Aorta (tissue), 5 donors: ENCODE measurements at regions not wholly inside any gene's neighbourhood (a gene's known extent, or its start where the extent isn't known, plus 50 kb on each side); places are given as distances from the start of the nearest gene placed in this dataset.

Source experiments
- ATAC-seq: fragments of 200-7000 bp; cut with Tn5 transposase; one replicate; pipeline ENCODE4 v1.9.1; 2022; ENCODE audit warnings: moderate library complexity; ENCODE audit not compliant: low FRiP score
- DNase-seq, 2 donors: peaks; one replicate each; pipeline ENCODE4 v3.0.0-alpha.2; 2020
- H3K27ac ChIP-seq, 2 donors: one replicate each; pipeline ENCODE4 v1.5.1; 2013; ENCODE audit warnings: low read length in 2 of 2, mild to moderate bottlenecking in 2 of 2, moderate library complexity in 2 of 2, control low read depth in 1 of 2, inconsistent platforms in 1 of 2, low read depth in 1 of 2
- H3K27me3 ChIP-seq, 2 donors: one replicate each; pipeline ENCODE4 v1.6.1; 2013; ENCODE audit warnings: control low read depth in 1 of 2, low read length in 1 of 2, mild to moderate bottlenecking in 1 of 2, moderate library complexity in 1 of 2; ENCODE audit not compliant: insufficient read depth in 2 of 2, control insufficient read depth in 1 of 2
- H3K36me3 ChIP-seq, 2 donors: one replicate each; pipeline ENCODE4 v1.6.1; 2013; ENCODE audit warnings: control low read depth in 1 of 2, low read length in 1 of 2, mild to moderate bottlenecking in 1 of 2; ENCODE audit not compliant: insufficient read depth in 2 of 2, control insufficient read depth in 1 of 2
- H3K4me1 ChIP-seq, 2 donors: one replicate each; pipeline ENCODE4 v1.6.1; 2013; ENCODE audit warnings: low read length in 2 of 2, control low read depth in 1 of 2, mild to moderate bottlenecking in 1 of 2, moderate library complexity in 1 of 2; ENCODE audit not compliant: insufficient read depth in 2 of 2, control insufficient read depth in 1 of 2
- H3K4me3 ChIP-seq, 2 donors: one replicate each; pipeline ENCODE4 v1.5.1; 2013; ENCODE audit warnings: low read length in 2 of 2, control low read depth in 1 of 2, mild to moderate bottlenecking in 1 of 2
- H3K9me3 ChIP-seq: one replicate; pipeline ENCODE4 v1.6.1; 2013; ENCODE audit warnings: mild to moderate bottlenecking, low read length; ENCODE audit not compliant: control insufficient read depth
- WGBS, 2 donors: extraction: QIAGEN DNeasy Blood & Tissue Kit; methylation state at CpG; one replicate each; pipeline ENCODE4 v1.1.7; 2013; 5-methylcytosine and 5-hydroxymethylcytosine counted together
- intact Hi-C, 2 donors: fragments of 100-400 bp; cut with DNase I; formaldehyde crosslinking; loops; one replicate each; pipeline versions ENCODE4 v1.14.2 to v1.15.0; 2022
- donor health status: healthy with polysubstance abuse.
- donor health status: Bipolar disorder and iron deficiency.
- donor health status: DM: no; HTN: no; CAD: no.
- donor health status: DM: no; HTN: no; CAD: no.
- donor health status: DM: yes; HTN: yes; CAD: no.

DNA sequence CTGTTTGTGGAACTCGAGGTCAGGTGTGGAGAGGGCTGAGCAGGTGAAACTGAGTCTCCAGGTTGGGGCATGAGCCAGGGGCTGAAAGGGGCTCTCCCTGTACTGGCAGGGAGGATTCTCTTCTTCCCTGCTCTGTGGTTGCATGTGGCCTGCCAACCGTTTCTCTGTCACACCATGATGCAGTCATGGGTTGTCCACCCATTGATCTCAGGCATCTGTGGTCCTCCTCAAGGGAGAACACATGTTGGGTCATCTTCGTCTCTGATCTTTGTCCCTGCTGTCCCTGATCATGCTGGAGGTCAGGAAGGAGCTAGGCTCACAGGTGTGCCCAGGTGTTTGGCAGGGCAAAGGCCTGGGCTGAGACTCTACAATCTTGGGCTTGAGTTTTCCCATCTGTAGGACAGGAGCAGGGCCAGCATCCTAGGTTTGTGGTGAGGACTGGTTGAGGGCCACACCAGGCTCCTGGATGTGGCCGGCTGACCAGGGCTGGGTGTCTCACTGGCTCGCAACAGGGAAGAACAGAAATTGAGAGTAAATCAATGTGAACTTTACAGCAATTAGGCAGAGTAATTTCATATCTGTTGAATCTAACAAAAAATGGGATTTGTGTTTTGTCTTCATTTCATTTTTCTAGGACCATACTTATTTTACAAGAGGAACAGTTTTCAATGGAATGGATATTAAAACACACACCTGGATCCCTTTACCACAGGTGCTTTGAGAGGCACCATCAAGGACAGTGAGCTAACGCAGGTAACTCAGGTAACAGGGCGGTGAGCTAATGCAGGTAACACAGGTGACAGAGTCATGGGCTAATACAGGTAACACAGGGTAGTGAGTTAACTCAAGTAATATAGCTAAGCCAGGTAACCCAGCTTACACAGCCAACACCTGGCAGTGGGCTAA, 58.5 kb upstream of the IGFBP3 start:
- no peak for DNase-seq
- Histone ChIP-seq H3K4me3 (no peak overlapping the region), H3K4me1 (peaks cover 2 to 14% of the 10 kb centered on the region in 2 donors), H3K36me3 (no peaks in the 10 kb centered on the region), H3K27ac (peak overlapping the region; percentile 92 to 99), H3K27me3 (no peaks in the 10 kb centered on the region), H3K9me3 (no peaks in the 10 kb centered on the region)
- intact Hi-C loops: loop anchor here (5.0 to 10.0 kb wide), 3 partner anchors 168 to 775 kb away; no protein-coding TSS in a partner anchor
- no peak for ATAC-seq
- 90 to 98% methylated on average over 7 of the region's 7 CpGs for WGBS, 2 donors

GRCh38 chr7:45978731-45979211, 57.7 kb upstream of the IGFBP3 start:
- no peak for ATAC-seq
- peak overlapping the region; percentile 92 to 99 for H3K27ac ChIP-seq
- no peaks in the 10 kb centered on the region for H3K27me3 ChIP-seq
- H3K4me3 ChIP-seq: no peak overlapping the region
- no peaks in the 10 kb centered on the region for H3K9me3 ChIP-seq
- H3K36me3 ChIP-seq: no peaks in the 10 kb centered on the region
- WGBS, 2 donors: 4 to 10% methylated on average over 2 of the region's 2 CpGs
- peaks cover 2 to 14% of the 10 kb centered on the region in 2 donors for H3K4me1 ChIP-seq
- no peak for DNase-seq
- intact Hi-C loops: loop anchor here (1.0 to 10.0 kb wide), 4 partner anchors 55 to 776 kb away; no protein-coding TSS in a partner anchor

DNA sequence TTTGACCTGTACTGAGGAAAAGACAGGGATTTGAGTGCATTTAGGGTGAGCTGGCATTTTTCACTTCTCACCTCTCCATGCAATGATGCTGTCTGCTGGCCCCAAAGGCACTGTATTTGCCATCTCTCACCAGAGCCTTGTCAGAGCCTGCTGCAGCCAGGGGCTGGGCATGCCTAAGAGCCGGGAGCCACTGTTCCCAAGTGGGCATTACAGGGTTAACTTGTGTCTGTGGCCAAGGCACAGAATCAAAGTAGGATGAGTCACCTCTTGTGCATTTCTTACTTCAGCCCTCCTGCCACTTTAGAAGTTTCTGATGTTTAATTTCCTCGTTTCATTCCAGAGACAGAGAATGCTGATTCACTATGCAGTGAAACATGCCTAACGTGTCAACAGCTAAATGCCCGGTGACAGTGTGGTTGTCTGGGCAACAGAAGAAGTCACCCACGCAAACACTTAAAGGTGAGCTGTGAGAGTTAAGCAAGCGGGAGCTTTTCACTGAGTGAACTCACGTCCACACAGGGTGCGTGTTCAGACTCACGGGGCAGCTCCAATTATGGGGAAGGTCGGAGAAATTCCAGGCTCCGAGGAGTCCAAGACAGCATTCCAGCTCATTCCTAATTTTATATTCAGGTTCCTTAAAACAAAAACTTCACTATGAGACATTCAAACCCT, 57.1 kb upstream of the IGFBP3 start:
- no peaks in the 10 kb centered on the region for H3K27me3 ChIP-seq
- ATAC-seq (peak; percentile 51), DNase-seq (peak in 1 of 2 donors; percentile 72)
- WGBS, 2 donors: 0 to 2% methylated on average over 11 of the region's 11 CpGs
- H3K27ac ChIP-seq: peak overlapping the region; percentile 85 to 92
- H3K4me1 ChIP-seq: peaks cover 2 to 9% of the 10 kb centered on the region in 2 donors
- no peaks in the 10 kb centered on the region for H3K36me3 ChIP-seq
- H3K4me3 ChIP-seq: no peak overlapping the region
- intact Hi-C loops: loop anchor here (1.0 to 10.0 kb wide), 4 partner anchors 55 to 777 kb away; no protein-coding TSS in a partner anchor
- no peaks in the 10 kb centered on the region for H3K9me3 ChIP-seq

- no peaks in the 10 kb centered on the region for H3K9me3 ChIP-seq
- DNase-seq (no peak), ATAC-seq (no peak)
- no peaks in the 10 kb centered on the region for H3K27me3 ChIP-seq
- intact Hi-C loops: loop anchor here (5.0 to 10.0 kb wide), 3 partner anchors 170 to 777 kb away; no protein-coding TSS in a partner anchor
- H3K4me3 ChIP-seq: no peak overlapping the region
- H3K27ac ChIP-seq: peak overlapping the region in 1 of 2 donors; percentile 69
- 87 to 88% methylated on average over 4 of the region's 4 CpGs for WGBS, 2 donors
- H3K4me1 ChIP-seq: peaks cover 2 to 9% of the 10 kb centered on the region in 2 donors
- no peaks in the 10 kb centered on the region for H3K36me3 ChIP-seq
Observed at GRCh38 chr7:45977256-45977780, 56.2 kb upstream of the IGFBP3 start.

DNA sequence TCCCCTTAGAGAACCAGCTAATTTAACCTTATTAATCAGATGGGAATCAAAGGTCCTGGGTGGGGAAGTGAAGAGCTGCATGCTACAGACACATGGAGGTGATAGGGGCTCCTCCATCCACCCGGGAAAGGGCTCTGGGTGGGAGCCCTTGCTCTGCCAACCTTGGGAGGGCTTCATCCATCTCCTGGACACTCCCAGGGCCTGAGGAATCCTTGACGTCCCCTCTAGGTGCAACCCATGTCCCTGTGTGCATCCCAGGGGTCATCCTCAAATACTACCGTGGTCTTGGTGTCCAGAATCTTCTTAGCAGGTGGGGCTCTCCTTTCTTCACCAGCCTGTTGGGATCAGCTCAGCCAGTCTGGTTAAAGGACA, 55.4 kb upstream of the IGFBP3 start:
- DNase-seq (no peak), ATAC-seq (no peak)
- Histone ChIP-seq H3K36me3 (no peaks in the 10 kb centered on the region), H3K4me1 (peaks cover 2 to 9% of the 10 kb centered on the region in 2 donors), H3K4me3 (no peak overlapping the region), H3K9me3 (no peaks in the 10 kb centered on the region), H3K27me3 (no peaks in the 10 kb centered on the region), H3K27ac (no peak overlapping the region)
- intact Hi-C loops: loop anchor here (5.0 to 10.0 kb wide), 3 partner anchors 171 to 778 kb away; no protein-coding TSS in a partner anchor
- WGBS, 2 donors: 95 to 98% methylated on average over 3 of the region's 3 CpGs

DNA sequence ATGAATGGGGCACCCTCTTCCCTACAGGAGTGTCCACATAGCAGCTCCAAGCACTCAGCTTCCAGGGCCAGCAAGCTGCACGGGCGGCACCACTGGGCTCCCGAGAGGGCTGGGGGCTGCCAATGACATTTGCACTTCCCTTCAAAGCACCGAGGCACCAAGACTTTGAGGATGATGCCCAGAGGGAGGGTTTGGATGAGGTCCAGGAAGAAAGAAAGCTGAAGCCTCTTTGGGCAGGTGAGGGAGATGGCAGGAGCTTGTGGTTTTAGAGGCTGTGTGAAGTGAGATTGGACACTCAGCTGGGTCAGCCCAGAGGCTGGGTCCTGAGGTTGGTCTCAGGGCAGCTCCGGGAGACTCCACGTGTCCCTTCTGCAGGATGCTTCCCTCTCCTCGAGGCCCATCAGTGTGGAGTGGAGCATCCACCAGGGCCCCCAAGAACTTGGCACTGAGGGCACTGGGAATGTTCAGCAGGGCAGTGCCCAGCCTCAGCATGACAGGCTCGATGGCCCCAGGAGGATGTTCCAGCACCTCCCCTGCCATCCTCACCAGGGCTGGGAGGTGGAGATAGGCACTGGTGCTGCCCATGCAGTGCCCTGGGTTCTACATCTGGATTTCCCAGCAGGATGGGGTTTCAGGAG, 54.9 kb upstream of the IGFBP3 start:
- H3K4me1 ChIP-seq: peaks cover 2 to 9% of the 10 kb centered on the region in 2 donors
- no peaks in the 10 kb centered on the region for H3K27me3 ChIP-seq
- ATAC-seq: no peak
- no peaks in the 10 kb centered on the region for H3K9me3 ChIP-seq
- intact Hi-C loops: loop anchor here (5.0 to 10.0 kb wide), 3 partner anchors 171 to 779 kb away; no protein-coding TSS in a partner anchor
- DNase-seq: no peak
- H3K36me3 ChIP-seq: no peaks in the 10 kb centered on the region
- H3K27ac ChIP-seq: no peak overlapping the region
- 94 to 96% methylated on average over 8 of the region's 8 CpGs for WGBS, 2 donors
- H3K4me3 ChIP-seq: no peak overlapping the region

- intact Hi-C loops: loop anchor here (5.0 to 10.0 kb wide), 3 partner anchors 172 to 779 kb away; no protein-coding TSS in a partner anchor
- WGBS, 2 donors: 69 to 86% methylated on average over 1 of the region's 1 CpG
Observed at GRCh38 chr7:45975367-45975766, 54.3 kb upstream of the IGFBP3 start.

More at GRCh38 chr7:45975367-45975766, 54.3 kb upstream of the IGFBP3 start:
- Histone ChIP-seq H3K4me3 (no peak overlapping the region), H3K27ac (no peak overlapping the region), H3K9me3 (no peaks in the 10 kb centered on the region), H3K36me3 (no peaks in the 10 kb centered on the region), H3K4me1 (peaks cover 2 to 9% of the 10 kb centered on the region in 2 donors), H3K27me3 (no peaks in the 10 kb centered on the region)
- DNase-seq (no peak), ATAC-seq (no peak)
